K562 (cell line): ENCODE measurements at regions not wholly inside any gene's neighbourhood (a gene's known extent, or its start where the extent isn't known, plus 50 kb on each side); places are given as distances from the start of the nearest gene placed in this dataset.

ENCODE experiments used
- ATAC-seq: fragments of 200-7000 bp; cut with Tn5 transposase; 3 replicates; pipeline ENCODE4 v1.9.1; 2020; ENCODE audit warnings: moderate library complexity
- BruUV-seq: library from RNA; stranded (reverse); fragments of 400-500 nt; replicated peaks from 2 replicates; lab custom pipeline; 2021; lab: Mats Ljungman, UMichigan
- CTCF ChIA-PET: fragments of 300-600 bp; formaldehyde crosslinking; extraction: SDS; loops from one replicate; lab custom pipeline; 2021; ENCODE audit warnings: low intra/inter-chr PET ratio; lab: Yijun Ruan, JAX
- POLR2A ChIA-PET: fragments of 300-600, 350-650 bp; sonication (Branson Sonifier 250); formaldehyde crosslinking; extraction: SDS; loops from one replicate; lab custom pipeline; 2021; ENCODE audit warnings: antibody characterized with exemption, inconsistent platforms; lab: Yijun Ruan, JAX
- DNase-seq, 4 experiments: peaks; one replicate each; pipeline versions ENCODE4 v3.0.0 to v3.0.0-alpha.2; 2011 to 2018; ENCODE audit warnings: low spot score in 3 of 4, mixed read lengths in 3 of 4; ENCODE audit errors: extremely low read depth in 1 of 4
- FAIRE-seq: peaks from 2 replicates; lab custom pipeline; 2011; peaks lifted over from hg19 to GRCh38; lab: Jason Lieb, UNC
- H2AFZ ChIP-seq: 2 replicates; pipeline ENCODE4 v1.6.0; 2011; ENCODE audit warnings: low read depth, low read length, control low read depth, inconsistent platforms
- H3K27ac ChIP-seq: fragments of 200-600 bp; 3 replicates; pipeline ENCODE4 v1.8.0; 2011; ENCODE audit warnings: low read depth, mild to moderate bottlenecking, control low read depth, inconsistent platforms, low read length, moderate library complexity, mixed read lengths; ENCODE audit errors: extremely low read depth
- H3K27me3 ChIP-seq, 2 experiments: fragments of 300-600 bp in 1 of 2; 2 replicates in 1 of 2; 3 replicates in 1 of 2; pipeline versions ENCODE4 v1.6.0 to v1.8.0; 2011; ENCODE audit warnings: inconsistent platforms in 2 of 2, low read length in 2 of 2, mild to moderate bottlenecking in 1 of 2, mixed read lengths in 1 of 2, moderate library complexity in 1 of 2; ENCODE audit not compliant: control insufficient read depth in 2 of 2, insufficient read depth in 2 of 2
- H3K36me3 ChIP-seq: fragments of 300-600 bp; 3 replicates; pipeline ENCODE4 v1.8.0; 2011; ENCODE audit warnings: mild to moderate bottlenecking, low read length, inconsistent platforms; ENCODE audit not compliant: control insufficient read depth, insufficient read depth
- H3K4me1 ChIP-seq, 2 experiments: fragments of 200-600 bp in 1 of 2; replicated peaks in 1 of 2; 2 replicates in 1 of 2; 3 replicates in 1 of 2; pipeline versions ENCODE4 v1.5.1 to v1.8.0; 2011; ENCODE audit warnings: inconsistent platforms in 2 of 2, low read length in 2 of 2, mild to moderate bottlenecking in 1 of 2, mixed read lengths in 1 of 2, moderate library complexity in 1 of 2; ENCODE audit not compliant: control insufficient read depth in 2 of 2, insufficient read depth in 2 of 2
- H3K4me2 ChIP-seq: 2 replicates; pipeline ENCODE4 v1.6.1; 2011; ENCODE audit warnings: low read length, control low read depth, inconsistent platforms, mixed read lengths; ENCODE audit not compliant: insufficient read depth
- H3K4me3 ChIP-seq: fragments of 200-600 bp; sonication (generic), shearing (Covaris generic); 2 replicates; pipeline ENCODE4 v1.5.1; 2016; ENCODE audit warnings: control low read depth, inconsistent platforms
- H3K79me2 ChIP-seq: fragments of 200-600 bp; 3 replicates; pipeline ENCODE4 v1.8.0; 2011; ENCODE audit warnings: low read length, inconsistent platforms; ENCODE audit not compliant: control insufficient read depth, insufficient read depth
- H3K9ac ChIP-seq, 2 experiments: 2 replicates each; pipeline versions ENCODE4 v1.6.0 to v1.6.1; 2011; ENCODE audit warnings: low read depth in 2 of 2, low read length in 2 of 2, control low read depth in 1 of 2, inconsistent platforms in 1 of 2, mild to moderate bottlenecking in 1 of 2, mixed read lengths in 1 of 2; ENCODE audit not compliant: insufficient read depth in 1 of 2
- H3K9me1 ChIP-seq: one replicate; pipeline ENCODE4 v1.6.0; 2011; ENCODE audit warnings: inconsistent platforms, mild to moderate bottlenecking, low read length, moderate library complexity; ENCODE audit not compliant: control insufficient read depth, insufficient read depth
- H3K9me3 ChIP-seq: replicated peaks from 2 replicates; pipeline ENCODE4 v1.5.1; 2011; ENCODE audit warnings: low read depth, low read length, inconsistent platforms; ENCODE audit not compliant: control insufficient read depth, insufficient read depth
- H4K20me1 ChIP-seq: replicated peaks from 2 replicates; pipeline ENCODE4 v1.6.1; 2011; ENCODE audit warnings: low read length, inconsistent platforms, mixed read lengths; ENCODE audit not compliant: control insufficient read depth, insufficient read depth
- FOS ChIP-seq: IDR thresholded peaks from 3 replicates; pipeline ENCODE4 v1.6.1; 2011; ENCODE audit not compliant: insufficient read length; ENCODE audit errors: extremely low read depth
- NFIC ChIP-seq: fragments of 450-650 bp; IDR thresholded peaks from 2 replicates; pipeline ENCODE4 v1.6.1; 2017; ENCODE audit warnings: mild to moderate bottlenecking, inconsistent platforms
- PHTF2 ChIP-seq: fragments of 250-450 bp; sonication (Bioruptor Pico); IDR thresholded peaks from 2 replicates; pipeline ENCODE4 v1.5.0; 2021; ENCODE audit warnings: mild to moderate bottlenecking
- ZNF384 ChIP-seq: IDR thresholded peaks from 2 replicates; pipeline ENCODE4 v1.6.1; 2012; ENCODE audit warnings: low read depth, low read length, improper control_type of control experiment
- ZNF561 ChIP-seq: fragments of 450-650 bp; formaldehyde crosslinking; conservative IDR thresholded peaks from 2 replicates; pipeline ENCODE4 v1.4.0; 2020; ENCODE audit warnings: mild to moderate bottlenecking, moderate library complexity
- in situ Hi-C: fragments of 300-500 bp; cut with MboI; formaldehyde crosslinking; loops from 4 replicates; pipeline ENCODE4 v1.15.0; 2018; ENCODE audit warnings: inconsistent platforms, mixed read lengths
- intact Hi-C: fragments of 100-400 bp; cut with micrococcal nuclease; formaldehyde crosslinking; loops from 2 replicates; pipeline ENCODE4 v1.14.2; 2022
- TF ChIP-seq, protein P1 (sequence below): fragments of 200-400 bp; formaldehyde crosslinking; IDR thresholded peaks from 2 replicates; pipeline ENCODE4 v1.6.1; 2017; ENCODE audit warnings: mild to moderate bottlenecking, low read depth, low read length, moderate library complexity
- TF ChIP-seq, protein P2 (sequence below): fragments of 200-800 bp; sonication (Bioruptor generic); IDR thresholded peaks from 2 replicates; pipeline ENCODE4 v1.6.1; 2017; ENCODE audit warnings: missing genetic modification characterization, missing compliant biosample characterization

DNA sequence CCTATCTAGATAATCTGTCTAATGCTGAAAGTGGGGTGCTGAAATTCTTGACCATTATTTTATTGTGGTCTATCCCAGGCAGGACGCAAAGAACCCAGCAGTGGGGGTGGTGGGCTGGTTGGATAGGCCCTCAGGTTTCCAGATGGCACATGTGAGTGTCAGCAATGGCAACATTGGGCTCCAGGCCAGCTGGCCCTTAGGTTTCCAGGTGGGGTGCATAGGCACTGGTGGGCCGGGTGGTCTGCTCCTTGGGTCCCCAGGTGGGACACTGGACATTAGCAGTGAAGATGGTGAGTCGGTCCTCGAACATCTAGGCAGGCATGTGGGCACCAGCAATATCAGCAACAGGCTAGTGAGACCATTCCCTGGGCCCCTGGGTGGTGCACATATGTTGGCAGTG lies 680.3 kb upstream of the ACVR2A start (continued):
- no peak for TF ChIP-seq ZNF561
- TF ChIP-seq FOS, result no peak
- no peak for TF ChIP-seq NFIC
- no peak for TF ChIP-seq ZNF384

GRCh38 chr2:147161746-147162145 lies 683.1 kb upstream of the ACVR2A start:
- no peak overlapping the region for H3K9ac ChIP-seq
- TF ChIP-seq PHTF2, result no peak
- TF ChIP-seq, protein P1, sequence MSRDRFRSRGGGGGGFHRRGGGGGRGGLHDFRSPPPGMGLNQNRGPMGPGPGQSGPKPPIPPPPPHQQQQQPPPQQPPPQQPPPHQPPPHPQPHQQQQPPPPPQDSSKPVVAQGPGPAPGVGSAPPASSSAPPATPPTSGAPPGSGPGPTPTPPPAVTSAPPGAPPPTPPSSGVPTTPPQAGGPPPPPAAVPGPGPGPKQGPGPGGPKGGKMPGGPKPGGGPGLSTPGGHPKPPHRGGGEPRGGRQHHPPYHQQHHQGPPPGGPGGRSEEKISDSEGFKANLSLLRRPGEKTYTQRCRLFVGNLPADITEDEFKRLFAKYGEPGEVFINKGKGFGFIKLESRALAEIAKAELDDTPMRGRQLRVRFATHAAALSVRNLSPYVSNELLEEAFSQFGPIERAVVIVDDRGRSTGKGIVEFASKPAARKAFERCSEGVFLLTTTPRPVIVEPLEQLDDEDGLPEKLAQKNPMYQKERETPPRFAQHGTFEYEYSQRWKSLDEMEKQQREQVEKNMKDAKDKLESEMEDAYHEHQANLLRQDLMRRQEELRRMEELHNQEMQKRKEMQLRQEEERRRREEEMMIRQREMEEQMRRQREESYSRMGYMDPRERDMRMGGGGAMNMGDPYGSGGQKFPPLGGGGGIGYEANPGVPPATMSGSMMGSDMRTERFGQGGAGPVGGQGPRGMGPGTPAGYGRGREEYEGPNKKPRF, result no peak
- TF ChIP-seq, protein P2, sequence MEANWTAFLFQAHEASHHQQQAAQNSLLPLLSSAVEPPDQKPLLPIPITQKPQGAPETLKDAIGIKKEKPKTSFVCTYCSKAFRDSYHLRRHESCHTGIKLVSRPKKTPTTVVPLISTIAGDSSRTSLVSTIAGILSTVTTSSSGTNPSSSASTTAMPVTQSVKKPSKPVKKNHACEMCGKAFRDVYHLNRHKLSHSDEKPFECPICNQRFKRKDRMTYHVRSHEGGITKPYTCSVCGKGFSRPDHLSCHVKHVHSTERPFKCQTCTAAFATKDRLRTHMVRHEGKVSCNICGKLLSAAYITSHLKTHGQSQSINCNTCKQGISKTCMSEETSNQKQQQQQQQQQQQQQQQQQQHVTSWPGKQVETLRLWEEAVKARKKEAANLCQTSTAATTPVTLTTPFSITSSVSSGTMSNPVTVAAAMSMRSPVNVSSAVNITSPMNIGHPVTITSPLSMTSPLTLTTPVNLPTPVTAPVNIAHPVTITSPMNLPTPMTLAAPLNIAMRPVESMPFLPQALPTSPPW, result no peak
- DNase-seq (no peak), ATAC-seq (no peak), FAIRE-seq (no peak)
- no peaks in the 10 kb centered on the region for H3K79me2 ChIP-seq
- no peaks in the 10 kb centered on the region for H3K9me3 ChIP-seq
- POLR2A ChIA-PET, result no interaction called here
- BruUV-seq, result no TSS peak
- H3K4me2 ChIP-seq, result no peak overlapping the region
- no peak overlapping the region for H3K27ac ChIP-seq
- H3K9me1 ChIP-seq, result no peaks in the 10 kb centered on the region
- no peaks in the 10 kb centered on the region for H3K36me3 ChIP-seq
- CTCF ChIA-PET, result no interaction called here
- no peaks in the 10 kb centered on the region for H3K4me1 ChIP-seq
- H2AFZ ChIP-seq, result no peak overlapping the region
- H4K20me1 ChIP-seq, result no peaks in the 10 kb centered on the region
- no peaks in the 10 kb centered on the region for H3K27me3 ChIP-seq
- intact Hi-C loops (no loop called here), in situ Hi-C loops (no loop called here)
- H3K4me3 ChIP-seq, result no peak overlapping the region
